ENCODE measurements at regions not wholly inside any gene's neighbourhood (a gene's known extent, or its start where the extent isn't known, plus 50 kb on each side); places are given as distances from the start of the nearest gene placed in this dataset.

- no peak for DNase-seq
These were observed 107.3 kb upstream of the GABRG2 start for GRCh38 chr5:161960314-161960713.

GRCh38 chr5:161966564-161966963, 101.0 kb upstream of the GABRG2 start:
- peak; percentile 0 for DNase-seq

DNA sequence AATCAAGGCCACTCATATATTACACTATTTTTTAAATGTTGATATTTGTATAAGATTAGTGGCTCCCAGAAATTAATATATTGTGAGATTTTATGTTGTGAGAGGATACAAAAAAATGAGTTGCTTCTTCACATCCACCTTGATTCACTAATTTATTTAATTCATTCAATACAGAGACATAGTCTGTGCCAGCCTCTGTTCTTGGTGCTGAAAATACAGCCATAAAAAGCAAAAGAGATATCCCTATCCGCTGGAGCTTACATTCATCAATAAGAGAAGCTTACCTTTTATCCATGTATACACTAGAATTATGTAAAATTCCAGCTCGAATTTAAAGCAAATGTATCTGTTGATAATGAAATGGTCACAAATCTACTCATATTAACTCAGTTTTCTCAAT, 92.2 kb upstream of the GABRG2 start:
- no peak for DNase-seq

GRCh38 chr5:161988077-161988476, 79.5 kb upstream of the GABRG2 start:
- no peak for DNase-seq

All from fibroblast of skin of right biceps (primary cell).